Prostate gland (tissue), 2 donors: ENCODE measurements at regions not wholly inside any gene's neighbourhood (a gene's known extent, or its start where the extent isn't known, plus 50 kb on each side); places are given as distances from the start of the nearest gene placed in this dataset.

Experiments used
- DNase-seq: peaks from one replicate; pipeline ENCODE4 v3.0.0-alpha.2; 2019; ENCODE audit warnings: low spot score
- H3K27ac ChIP-seq, 2 donors: fragments of 200-600 bp; sonication (generic); 2 replicates each; pipeline ENCODE4 v1.5.1; 2017 to 2019
- H3K27me3 ChIP-seq: fragments of 200-600 bp; sonication (generic); replicated peaks from 2 replicates; pipeline ENCODE4 v1.5.1; 2019; ENCODE audit not compliant: insufficient read depth
- H3K36me3 ChIP-seq, 2 donors: fragments of 200-600 bp; sonication (generic); 1 replicate in 1 of 2; 2 replicates in 1 of 2; pipeline versions ENCODE4 v1.5.1 to v1.8.1; 2017 to 2019
- H3K4me1 ChIP-seq: fragments of 200-600 bp; sonication (generic); replicated peaks from 2 replicates; pipeline ENCODE4 v1.5.1; 2019
- H3K4me3 ChIP-seq, 2 donors: fragments of 200-600 bp; sonication (generic); 2 replicates each; pipeline ENCODE4 v1.5.1; 2017 to 2019
- H3K9me3 ChIP-seq: fragments of 200-600 bp; sonication (generic); 2 replicates; pipeline ENCODE4 v1.5.1; 2017
- POLR2A ChIP-seq: fragments of 450-650 bp; IDR thresholded peaks from one replicate; pipeline ENCODE4 v1.6.1; 2016; ENCODE audit warnings: antibody characterized with exemption, mild to moderate bottlenecking
- POLR2AphosphoS5 ChIP-seq: sonication (generic); formaldehyde crosslinking; IDR thresholded peaks from one replicate; pipeline ENCODE4 v1.6.1; 2017; ENCODE audit warnings: antibody characterized with exemption
- WGBS: methylation state at CpG from one replicate; pipeline ENCODE4 v1.1.5; 2018; 5-methylcytosine and 5-hydroxymethylcytosine counted together
- intact Hi-C: fragments of 100-400 bp; cut with DNase I; formaldehyde crosslinking; loops from one replicate; pipeline ENCODE4 v1.14.2; 2022
- TF ChIP-seq, protein P1 (sequence below), 4 experiments: fragments of 200-600 bp in 2 of 4; fragments of 450-650 bp in 2 of 4; sonication (generic) in 2 of 4; IDR thresholded peaks; 1 replicate in 3 of 4; 2 replicates in 1 of 4; pipeline ENCODE4 v1.5.1; 2016 to 2019; ENCODE audit warnings: antibody characterized with exemption in 4 of 4, mild to moderate bottlenecking in 2 of 4, moderate library complexity in 2 of 4

DNA sequence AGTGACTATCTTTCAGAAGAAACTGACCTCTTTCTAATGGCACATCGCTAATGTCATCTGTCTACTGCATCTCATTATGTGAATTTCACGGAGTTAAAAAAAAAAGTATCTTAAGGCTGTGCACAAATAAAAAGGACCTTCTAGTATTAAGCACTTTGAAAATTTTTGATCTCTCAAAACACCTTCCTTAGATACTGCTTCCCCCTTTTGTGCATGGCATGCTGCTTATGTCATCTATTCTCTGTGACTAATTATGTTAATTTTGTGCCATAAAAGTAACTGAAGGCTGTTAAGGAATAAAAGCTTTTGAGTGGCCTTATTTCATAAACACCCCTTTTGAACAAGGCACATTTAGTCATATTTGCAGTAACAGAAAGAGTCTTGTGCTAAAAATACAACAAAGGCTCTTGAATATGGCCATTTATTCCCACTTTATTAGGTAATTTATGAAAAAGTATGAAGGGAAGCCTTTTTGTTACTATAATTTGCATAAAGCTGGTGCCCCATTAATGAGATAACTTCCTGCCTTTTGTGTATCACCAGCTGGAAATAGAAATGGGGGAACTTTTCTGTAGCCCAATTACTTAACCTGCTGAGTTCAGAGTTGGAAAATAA, 1412.0 kb upstream of the ZEB2 start:
- H3K4me3 ChIP-seq = no peak overlapping the region
- no peaks in the 10 kb centered on the region for H3K4me1 ChIP-seq
- no peak for DNase-seq
- 48% methylated on average over 2 of the region's 2 CpGs for WGBS
- no peaks in the 10 kb centered on the region for H3K27me3 ChIP-seq
- no peaks in the 10 kb centered on the region for H3K36me3 ChIP-seq
- TF ChIP-seq POLR2AphosphoS5 (no peak), POLR2A (no peak)
- TF ChIP-seq, protein P1, sequence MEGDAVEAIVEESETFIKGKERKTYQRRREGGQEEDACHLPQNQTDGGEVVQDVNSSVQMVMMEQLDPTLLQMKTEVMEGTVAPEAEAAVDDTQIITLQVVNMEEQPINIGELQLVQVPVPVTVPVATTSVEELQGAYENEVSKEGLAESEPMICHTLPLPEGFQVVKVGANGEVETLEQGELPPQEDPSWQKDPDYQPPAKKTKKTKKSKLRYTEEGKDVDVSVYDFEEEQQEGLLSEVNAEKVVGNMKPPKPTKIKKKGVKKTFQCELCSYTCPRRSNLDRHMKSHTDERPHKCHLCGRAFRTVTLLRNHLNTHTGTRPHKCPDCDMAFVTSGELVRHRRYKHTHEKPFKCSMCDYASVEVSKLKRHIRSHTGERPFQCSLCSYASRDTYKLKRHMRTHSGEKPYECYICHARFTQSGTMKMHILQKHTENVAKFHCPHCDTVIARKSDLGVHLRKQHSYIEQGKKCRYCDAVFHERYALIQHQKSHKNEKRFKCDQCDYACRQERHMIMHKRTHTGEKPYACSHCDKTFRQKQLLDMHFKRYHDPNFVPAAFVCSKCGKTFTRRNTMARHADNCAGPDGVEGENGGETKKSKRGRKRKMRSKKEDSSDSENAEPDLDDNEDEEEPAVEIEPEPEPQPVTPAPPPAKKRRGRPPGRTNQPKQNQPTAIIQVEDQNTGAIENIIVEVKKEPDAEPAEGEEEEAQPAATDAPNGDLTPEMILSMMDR (IDR thresholded peaks at IDR 0.05) = no peak
- no peak overlapping the region for H3K27ac ChIP-seq
- no peaks in the 10 kb centered on the region for H3K9me3 ChIP-seq
- intact Hi-C loops = no loop called here

DNA sequence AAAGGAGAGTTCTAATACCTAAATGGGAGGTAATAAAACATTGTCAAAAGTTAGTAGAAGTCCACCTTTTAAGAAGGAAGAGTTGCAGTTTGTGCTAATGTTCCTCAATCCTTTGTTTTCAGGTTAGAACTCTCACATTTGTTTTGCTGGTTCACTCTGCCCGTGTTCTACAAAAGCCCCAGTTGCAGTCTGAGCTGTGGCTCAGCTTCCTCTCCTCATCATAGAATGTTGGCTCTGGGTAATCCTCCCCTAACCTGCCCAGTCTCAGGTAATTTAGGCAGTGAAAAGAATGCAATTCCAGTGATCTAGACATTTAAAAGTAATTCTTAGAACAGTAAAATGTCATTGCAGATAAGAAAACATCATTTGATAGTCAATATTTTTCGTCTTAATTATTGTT, 1410.4 kb upstream of the ZEB2 start:
- intact Hi-C loops = no loop called here
- Histone ChIP-seq H3K27me3 (no peaks in the 10 kb centered on the region), H3K4me3 (no peak overlapping the region), H3K4me1 (no peaks in the 10 kb centered on the region), H3K9me3 (no peaks in the 10 kb centered on the region), H3K27ac (no peak overlapping the region), H3K36me3 (no peaks in the 10 kb centered on the region)
- WGBS = 33% methylated on average over 2 of the region's 2 CpGs
- no peak for DNase-seq
- TF ChIP-seq POLR2AphosphoS5 (no peak), POLR2A (no peak)
- TF ChIP-seq, protein P1 (IDR thresholded peaks at IDR 0.05) = no peak

DNA sequence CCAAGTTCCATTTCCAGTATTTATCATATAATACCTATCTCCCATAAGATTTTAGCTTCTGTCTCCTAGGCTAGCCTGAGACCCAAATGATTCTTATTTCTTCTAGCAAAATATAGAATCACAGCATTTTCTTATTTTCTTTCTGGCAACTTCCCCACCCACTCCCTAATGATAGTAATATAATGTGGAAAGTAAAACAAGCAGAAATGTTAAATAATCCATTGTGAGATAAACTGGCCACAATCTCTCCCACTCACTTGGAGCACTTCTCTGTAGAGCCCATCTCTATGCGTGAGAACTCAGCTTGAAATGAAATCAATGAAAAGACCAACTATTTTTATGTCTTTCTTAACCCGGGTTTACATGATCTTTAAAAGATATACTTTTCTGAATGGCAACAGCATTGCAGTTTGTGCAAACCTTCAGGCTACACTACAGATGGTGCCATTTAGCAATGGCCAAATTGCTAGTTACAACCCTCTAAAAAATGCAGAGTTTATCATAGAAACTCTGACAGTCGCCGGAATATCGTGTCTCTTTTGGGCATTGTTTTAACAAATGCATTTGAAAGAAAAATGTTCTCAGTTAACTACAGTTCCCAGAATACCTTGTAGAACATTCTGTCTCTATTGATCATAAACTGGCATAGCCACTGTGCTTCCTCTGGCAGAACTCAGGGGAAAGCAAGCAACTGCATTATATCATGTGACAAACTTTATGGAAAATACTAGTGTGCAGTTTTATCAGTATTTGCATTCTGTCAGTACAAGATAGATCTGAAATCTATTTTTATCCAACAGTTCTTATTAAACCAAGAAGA, 1407.4 kb upstream of the ZEB2 start:
- Histone ChIP-seq H3K27ac (no peak overlapping the region), H3K9me3 (no peaks in the 10 kb centered on the region), H3K36me3 (no peaks in the 10 kb centered on the region), H3K27me3 (no peaks in the 10 kb centered on the region), H3K4me3 (no peak overlapping the region), H3K4me1 (no peaks in the 10 kb centered on the region)
- WGBS = 52% methylated on average over 5 of the region's 5 CpGs
- intact Hi-C loops = no loop called here
- TF ChIP-seq POLR2A = no peak
- no peak for TF ChIP-seq POLR2AphosphoS5
- TF ChIP-seq, protein P1 (IDR thresholded peaks at IDR 0.05) = no peak
- DNase-seq = no peak

DNA sequence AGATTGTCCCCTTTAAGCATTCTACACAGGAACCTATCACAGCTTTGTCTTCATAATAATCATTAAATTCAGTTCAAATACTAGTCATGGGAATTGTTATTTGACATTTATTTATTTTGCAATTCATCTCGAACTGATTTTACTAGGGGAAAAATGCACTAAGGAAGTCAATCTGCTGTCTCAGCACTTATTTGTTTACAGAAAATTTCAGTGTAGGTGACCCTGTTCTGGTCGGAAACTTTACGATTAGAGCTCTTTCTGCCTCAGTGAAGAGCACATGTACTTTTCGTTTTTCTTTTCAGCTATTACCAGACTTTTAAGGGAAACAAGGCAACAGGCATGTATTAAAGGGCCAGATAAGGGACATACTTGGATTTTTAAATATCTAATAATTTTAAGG, 1405.7 kb upstream of the ZEB2 start:
- no peak for DNase-seq
- no peak overlapping the region for H3K27ac ChIP-seq
- TF ChIP-seq, protein P1 (IDR thresholded peaks at IDR 0.05) = no peak
- TF ChIP-seq POLR2AphosphoS5 (no peak), POLR2A (no peak)
- 17% methylated on average over 4 of the region's 4 CpGs for WGBS
- H3K27me3 ChIP-seq = no peaks in the 10 kb centered on the region
- no peak overlapping the region for H3K4me3 ChIP-seq
- no peaks in the 10 kb centered on the region for H3K4me1 ChIP-seq
- intact Hi-C loops = no loop called here
- no peaks in the 10 kb centered on the region for H3K9me3 ChIP-seq
- no peaks in the 10 kb centered on the region for H3K36me3 ChIP-seq

DNA sequence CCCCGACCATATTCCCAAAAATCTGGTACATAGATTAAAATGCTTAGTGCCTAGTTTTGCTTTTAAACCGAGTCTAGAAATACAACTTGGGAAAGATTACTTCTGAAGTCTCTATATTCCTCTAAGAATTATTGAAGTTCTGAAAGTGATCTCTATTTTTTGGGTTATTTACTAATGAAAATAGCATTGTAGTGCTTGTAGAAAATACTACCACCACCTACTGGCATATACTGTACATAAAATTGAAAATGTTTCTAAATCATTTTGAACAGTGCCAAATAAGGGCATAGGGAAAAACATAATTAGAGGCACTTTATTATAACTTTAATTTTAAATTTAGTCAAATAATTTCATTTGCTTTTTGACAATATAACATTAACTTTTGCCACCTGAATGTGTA, 1399.6 kb upstream of the ZEB2 start:
- Histone ChIP-seq H3K4me3 (no peak overlapping the region), H3K36me3 (no peaks in the 10 kb centered on the region), H3K9me3 (no peaks in the 10 kb centered on the region), H3K27me3 (no peaks in the 10 kb centered on the region), H3K4me1 (no peaks in the 10 kb centered on the region), H3K27ac (no peak overlapping the region)
- TF ChIP-seq POLR2A = no peak
- no peak for TF ChIP-seq POLR2AphosphoS5
- TF ChIP-seq, protein P1 (IDR thresholded peaks at IDR 0.05) = no peak
- 90% methylated on average over 2 of the region's 2 CpGs for whole genome bisulfite sequencing
- no peak for DNase-seq
- intact Hi-C loops = no loop called here
